ENCODE measurements at regions not wholly inside any gene's neighbourhood (a gene's known extent, or its start where the extent isn't known, plus 50 kb on each side); places are given as distances from the start of the nearest gene placed in this dataset.
"Not testable (repeated sequence)": the region's sequence is repeated elsewhere in the genome, so short reads cannot be mapped to it uniquely, and the experiment has no call there.

- H3K36me3 ChIP-seq, result no peaks in the 10 kb centered on the region
- no peaks in the 10 kb centered on the region for H3K27me3 ChIP-seq
- DNase-seq (no peak), ATAC-seq (no peak)
- no peaks in the 10 kb centered on the region for H3K9me3 ChIP-seq
- no peak for TF ChIP-seq CTCF (IDR thresholded peaks at IDR 0.05)
- no peak overlapping the region for H3K4me3 ChIP-seq
- intact Hi-C loops (cut with DNase I), result no loop called here
- no peaks in the 10 kb centered on the region for H3K4me1 ChIP-seq
- no peak overlapping the region for H3K27ac ChIP-seq
These were observed 347.7 kb downstream of the OTUD1 start for GRCh38 chr10:23786594-23786993.

- DNase-seq, result no peak
These were observed 354.7 kb downstream of the OTUD1 start for GRCh38 chr10:23793577-23793976.

GRCh38 chr10:23797452-23797851 is 358.6 kb downstream of the OTUD1 start:
- H3K27ac ChIP-seq; DNase-seq; H3K36me3 ChIP-seq; intact Hi-C loops (cut with DNase I); ATAC-seq; H3K4me3 ChIP-seq; H3K4me1 ChIP-seq; H3K27me3 ChIP-seq; H3K9me3 ChIP-seq: not testable (repeated sequence)

More at GRCh38 chr10:23793577-23793976, 354.7 kb downstream of the OTUD1 start:
- Histone ChIP-seq H3K27ac (no peak overlapping the region), H3K4me1 (no peaks in the 10 kb centered on the region), H3K36me3 (no peaks in the 10 kb centered on the region), H3K27me3 (no peaks in the 10 kb centered on the region), H3K9me3 (no peaks in the 10 kb centered on the region), H3K4me3 (no peak overlapping the region)
- TF ChIP-seq CTCF (IDR thresholded peaks at IDR 0.05), result no peak
- no peak for ATAC-seq
- intact Hi-C loops (cut with DNase I), result no loop called here

GRCh38 chr10:23804125-23804524 is 365.2 kb downstream of the OTUD1 start:
- no peaks in the 10 kb centered on the region for H3K36me3 ChIP-seq
- DNase-seq (no peak), ATAC-seq (no peak)
- intact Hi-C loops (cut with DNase I), result no loop called here
- H3K27ac ChIP-seq, result no peak overlapping the region
- H3K4me3 ChIP-seq, result no peak overlapping the region
- no peaks in the 10 kb centered on the region for H3K4me1 ChIP-seq
- no peaks in the 10 kb centered on the region for H3K9me3 ChIP-seq
- no peak for TF ChIP-seq CTCF (IDR thresholded peaks at IDR 0.05)
- H3K27me3 ChIP-seq, result no peaks in the 10 kb centered on the region

- intact Hi-C loops (cut with DNase I), result no loop called here
- DNase-seq (no peak), ATAC-seq (no peak)
- H3K4me1 ChIP-seq, result no peaks in the 10 kb centered on the region
- H3K4me3 ChIP-seq, result no peak overlapping the region
- H3K36me3 ChIP-seq, result no peaks in the 10 kb centered on the region
- no peaks in the 10 kb centered on the region for H3K27me3 ChIP-seq
- TF ChIP-seq CTCF (IDR thresholded peaks at IDR 0.05), result no peak
- no peaks in the 10 kb centered on the region for H3K9me3 ChIP-seq
- no peak overlapping the region for H3K27ac ChIP-seq
These were observed 374.8 kb downstream of the OTUD1 start for GRCh38 chr10:23813687-23814086.

GRCh38 chr10:23818484-23818883 is 379.6 kb downstream of the OTUD1 start:
- H3K4me3 ChIP-seq, result no peak overlapping the region
- no peak for TF ChIP-seq CTCF (IDR thresholded peaks at IDR 0.05)
- H3K27me3 ChIP-seq, result no peaks in the 10 kb centered on the region
- H3K9me3 ChIP-seq, result no peaks in the 10 kb centered on the region
- H3K4me1 ChIP-seq, result no peaks in the 10 kb centered on the region
- no peak overlapping the region for H3K27ac ChIP-seq
- intact Hi-C loops (cut with DNase I), result no loop called here
- no peaks in the 10 kb centered on the region for H3K36me3 ChIP-seq
- ATAC-seq, result no peak
- DNase-seq, result no peak
